ENCODE measurements at regions not wholly inside any gene's neighbourhood (a gene's known extent, or its start where the extent isn't known, plus 50 kb on each side); places are given as distances from the start of the nearest gene placed in this dataset.

GRCh38 chr6:125662296-125662695 lies 87.1 kb upstream of the HEY2 start:
- DNase-seq = no peak

GRCh38 chr6:125665295-125665814 lies 84.1 kb upstream of the HEY2 start:
- no peak for DNase-seq

GRCh38 chr6:125667326-125667725 lies 82.1 kb upstream of the HEY2 start:
- DNase-seq = no peak

GRCh38 chr6:125668071-125668470 lies 81.4 kb upstream of the HEY2 start:
- no peak for DNase-seq

- no peak for DNase-seq
These were observed 78.9 kb upstream of the HEY2 start for GRCh38 chr6:125670568-125670967.

- no peak for DNase-seq
These were observed 78.1 kb upstream of the HEY2 start for GRCh38 chr6:125671323-125671722.

GRCh38 chr6:125674230-125674629 lies 75.2 kb upstream of the HEY2 start:
- no peak for DNase-seq

GRCh38 chr6:125678601-125679000 lies 70.8 kb upstream of the HEY2 start:
- DNase-seq = no peak

GRCh38 chr6:125679128-125679527 lies 70.3 kb upstream of the HEY2 start:
- no peak for DNase-seq

- DNase-seq = no peak
These were observed 69.8 kb upstream of the HEY2 start for GRCh38 chr6:125679651-125680050.

- DNase-seq = no peak
These were observed 66.5 kb upstream of the HEY2 start for GRCh38 chr6:125682939-125683338.

- no peak for DNase-seq
These were observed 61.3 kb upstream of the HEY2 start for GRCh38 chr6:125688138-125688537.

- no peak for DNase-seq
These were observed 56.0 kb upstream of the HEY2 start for GRCh38 chr6:125693480-125693879.

GRCh38 chr6:125699591-125699990 lies 49.8 kb upstream of the HEY2 start:
- no peak for DNase-seq
